ENCODE measurements at regions not wholly inside any gene's neighbourhood (a gene's known extent, or its start where the extent isn't known, plus 50 kb on each side); places are given as distances from the start of the nearest gene placed in this dataset.

- no peak for DNase-seq (ENCODE audit: low read depth)
- H3K4me3 ChIP-seq (ENCODE audit: low read length) = no peak overlapping the region
- no peak for TF ChIP-seq CTCF (IDR thresholded peaks at IDR 0.05; ENCODE audit: insufficient read depth, low read depth, low read length, missing control alignments)
These were observed 139.8 kb upstream of the NCK2 start for GRCh38 chr2:105604938-105605337.

GRCh38 chr2:105600949-105601794, 143.5 kb upstream of the NCK2 start:
- H3K4me3 ChIP-seq (ENCODE audit: low read length) = no peak overlapping the region
- DNase-seq (ENCODE audit: low read depth) = no peak
- TF ChIP-seq CTCF (IDR thresholded peaks at IDR 0.05; ENCODE audit: insufficient read depth, low read depth, low read length, missing control alignments) = no peak

- DNase-seq (ENCODE audit: low read depth) = no peak
- no peak for TF ChIP-seq CTCF (IDR thresholded peaks at IDR 0.05; ENCODE audit: insufficient read depth, low read depth, low read length, missing control alignments)
- H3K4me3 ChIP-seq (ENCODE audit: low read length) = no peak overlapping the region
These were observed 144.1 kb upstream of the NCK2 start for GRCh38 chr2:105600602-105600948.

- DNase-seq (ENCODE audit: low read depth) = no peak
- TF ChIP-seq CTCF (IDR thresholded peaks at IDR 0.05; ENCODE audit: insufficient read depth, low read depth, low read length, missing control alignments) = no peak
- H3K4me3 ChIP-seq (ENCODE audit: low read length) = no peak overlapping the region
These were observed 144.7 kb upstream of the NCK2 start for GRCh38 chr2:105600037-105600442.

- TF ChIP-seq CTCF (IDR thresholded peaks at IDR 0.05; ENCODE audit: insufficient read depth, low read depth, low read length, missing control alignments) = no peak
- H3K4me3 ChIP-seq (ENCODE audit: low read length) = no peak overlapping the region
- no peak for DNase-seq (ENCODE audit: low read depth)
These were observed 145.6 kb upstream of the NCK2 start for GRCh38 chr2:105598829-105599698.

GRCh38 chr2:105597806-105598803, 146.6 kb upstream of the NCK2 start:
- H3K4me3 ChIP-seq (ENCODE audit: low read length) = no peak overlapping the region
- no peak for TF ChIP-seq CTCF (IDR thresholded peaks at IDR 0.05; ENCODE audit: insufficient read depth, low read depth, low read length, missing control alignments)
- no peak for DNase-seq (ENCODE audit: low read depth)

Data from epithelial cell of esophagus (primary cell).